Lower lobe of right lung (tissue), 2 donors: ENCODE measurements at regions not wholly inside any gene's neighbourhood (a gene's known extent, or its start where the extent isn't known, plus 50 kb on each side); places are given as distances from the start of the nearest gene placed in this dataset.

Experiments used
- ATAC-seq, 2 donors: fragments of 200-7000 bp; cut with Tn5 transposase; one replicate each; pipeline ENCODE4 v1.9.1; 2020 to 2022; ENCODE audit warnings: mild to moderate bottlenecking in 2 of 2, moderate library complexity in 2 of 2
- DNase-seq: peaks from one replicate; pipeline ENCODE4 v3.0.0-alpha.2; 2020
- H3K27ac ChIP-seq: fragments of 200-600 bp; one replicate; pipeline ENCODE4 v1.8.0; 2022
- H3K27me3 ChIP-seq: fragments of 200-600 bp; one replicate; pipeline ENCODE4 v1.8.0; 2022; ENCODE audit warnings: low read depth
- H3K36me3 ChIP-seq: fragments of 200-600 bp; one replicate; pipeline ENCODE4 v1.8.0; 2022; ENCODE audit warnings: mild to moderate bottlenecking
- H3K4me1 ChIP-seq: fragments of 200-600 bp; one replicate; pipeline ENCODE4 v1.8.0; 2022
- H3K4me3 ChIP-seq: fragments of 200-600 bp; one replicate; pipeline ENCODE4 v1.8.0; 2022; ENCODE audit warnings: mild to moderate bottlenecking
- H3K9me3 ChIP-seq: fragments of 200-600 bp; one replicate; pipeline ENCODE4 v1.8.0; 2022
- CTCF ChIP-seq: fragments of 200-600 bp; IDR thresholded peaks from one replicate; pipeline ENCODE4 v1.8.0; 2022; ENCODE audit warnings: antibody characterized with exemption, mild to moderate bottlenecking
- intact Hi-C: fragments of 100-400 bp; cut with DNase I; formaldehyde crosslinking; loops from one replicate; pipeline ENCODE4 v1.11.0; 2022
- donor health status: DM: no; HTN: yes; CAD: no; lungs with severe emphysema.

- no peak for DNase-seq
- Histone ChIP-seq H3K27ac (no peak overlapping the region), H3K9me3 (no peaks in the 10 kb centered on the region), H3K4me3 (no peak overlapping the region), H3K4me1 (no peaks in the 10 kb centered on the region), H3K27me3 (no peaks in the 10 kb centered on the region), H3K36me3 (no peaks in the 10 kb centered on the region)
- no peak for ATAC-seq
- no peak for TF ChIP-seq CTCF
- intact Hi-C loops, result no loop called here
These were observed 117.7 kb downstream of the NUF2 start for GRCh38 chr1:163439471-163439870.

DNA sequence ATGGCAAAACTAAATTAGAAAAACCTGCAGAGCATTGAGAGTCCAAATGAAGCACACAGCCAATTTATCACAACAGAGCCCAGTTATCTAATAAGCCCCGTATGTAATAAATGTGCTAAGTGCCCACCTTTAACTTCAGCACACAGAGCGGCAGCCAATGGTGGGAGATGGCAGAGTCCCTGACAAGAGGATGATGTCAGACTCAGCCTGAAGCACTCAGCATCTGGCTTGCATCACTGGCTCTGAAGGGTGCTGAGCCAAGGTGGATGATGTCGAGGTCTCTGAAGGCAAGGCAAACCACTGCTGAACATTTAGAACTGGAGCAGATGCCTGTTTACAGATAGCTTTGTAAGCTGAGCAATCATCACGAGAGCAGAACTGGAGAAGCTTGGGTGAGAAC, 118.3 kb downstream of the NUF2 start:
- TF ChIP-seq CTCF, result no peak
- H3K27ac ChIP-seq, result no peak overlapping the region
- H3K9me3 ChIP-seq, result no peaks in the 10 kb centered on the region
- no peaks in the 10 kb centered on the region for H3K4me1 ChIP-seq
- DNase-seq (no peak), ATAC-seq (no peak)
- intact Hi-C loops, result no loop called here
- no peak overlapping the region for H3K4me3 ChIP-seq
- H3K27me3 ChIP-seq, result no peaks in the 10 kb centered on the region
- H3K36me3 ChIP-seq, result no peaks in the 10 kb centered on the region

GRCh38 chr1:163442231-163442879, 120.6 kb downstream of the NUF2 start:
- no peaks in the 10 kb centered on the region for H3K36me3 ChIP-seq
- intact Hi-C loops, result no loop called here
- no peaks in the 10 kb centered on the region for H3K27me3 ChIP-seq
- no peaks in the 10 kb centered on the region for H3K4me1 ChIP-seq
- TF ChIP-seq CTCF, result no peak
- ATAC-seq (no peak), DNase-seq (no peak)
- H3K4me3 ChIP-seq, result no peak overlapping the region
- no peaks in the 10 kb centered on the region for H3K9me3 ChIP-seq
- no peak overlapping the region for H3K27ac ChIP-seq

- no peak overlapping the region for H3K4me3 ChIP-seq
- TF ChIP-seq CTCF, result no peak
- no peaks in the 10 kb centered on the region for H3K9me3 ChIP-seq
- no peaks in the 10 kb centered on the region for H3K4me1 ChIP-seq
- DNase-seq, result no peak
- no peaks in the 10 kb centered on the region for H3K27me3 ChIP-seq
- intact Hi-C loops, result no loop called here
- H3K27ac ChIP-seq, result no peak overlapping the region
- no peak for ATAC-seq
- no peaks in the 10 kb centered on the region for H3K36me3 ChIP-seq
These were observed 121.1 kb downstream of the NUF2 start for GRCh38 chr1:163442895-163443294.

GRCh38 chr1:163443863-163444262, 122.1 kb downstream of the NUF2 start:
- H3K4me3 ChIP-seq, result no peak overlapping the region
- intact Hi-C loops, result no loop called here

More at GRCh38 chr1:163443863-163444262, 122.1 kb downstream of the NUF2 start:
- ATAC-seq, result no peak
- no peak for DNase-seq
- TF ChIP-seq CTCF, result no peak
- Histone ChIP-seq H3K36me3 (no peaks in the 10 kb centered on the region), H3K27me3 (no peaks in the 10 kb centered on the region), H3K27ac (no peak overlapping the region), H3K4me1 (no peaks in the 10 kb centered on the region), H3K9me3 (no peaks in the 10 kb centered on the region)
